SK-N-SH (cell line): ENCODE measurements at regions not wholly inside any gene's neighbourhood (a gene's known extent, or its start where the extent isn't known, plus 50 kb on each side); places are given as distances from the start of the nearest gene placed in this dataset.

Experiments used
- CTCF ChIA-PET: fragments of 300-600, 350-600 bp; formaldehyde crosslinking; extraction: SDS; loops from one replicate; lab custom pipeline; 2021; lab: Yijun Ruan, JAX
- POLR2A ChIA-PET: fragments of 350-600 bp; sonication (Branson Sonifier 250); formaldehyde crosslinking; extraction: SDS; loops from one replicate; lab custom pipeline; 2020; ENCODE audit warnings: antibody characterized with exemption, inconsistent platforms; lab: Yijun Ruan, JAX
- DNase-seq: peaks from one replicate; pipeline ENCODE4 v3.0.0; 2012
- H2AFZ ChIP-seq: fragments of 200-600 bp; sonication (generic); 2 replicates; pipeline ENCODE4 v1.8.1; 2016; ENCODE audit warnings: antibody characterized with exemption, mild to moderate bottlenecking, low read depth
- H3F3A ChIP-seq: fragments of 200-600 bp; sonication (generic); replicated peaks from 2 replicates; pipeline ENCODE3; 2016; ENCODE audit warnings: antibody characterized with exemption, mild to moderate bottlenecking; ENCODE audit not compliant: insufficient read depth
- H3K27ac ChIP-seq, 2 experiments: fragments of 200-500 bp in 1 of 2; fragments of 200-600 bp in 1 of 2; sonication (Bioruptor generic) in 1 of 2; sonication (generic), shearing (Covaris generic) in 1 of 2; 2 replicates each; pipeline versions ENCODE4 v1.5.1 to v1.6.1; 2014 to 2016; ENCODE audit warnings: low read depth in 2 of 2, inconsistent platforms in 1 of 2, low read length in 1 of 2, mild to moderate bottlenecking in 1 of 2, mixed read lengths in 1 of 2
- H3K27me3 ChIP-seq: fragments of 200-600 bp; sonication (generic), shearing (Covaris generic); 2 replicates; pipeline ENCODE4 v1.6.1; 2016; ENCODE audit warnings: mixed run types; ENCODE audit not compliant: insufficient read depth
- H3K36me3 ChIP-seq, 2 experiments: fragments of 200-500 bp in 1 of 2; fragments of 200-600 bp in 1 of 2; sonication (Bioruptor generic) in 1 of 2; sonication (generic) in 1 of 2; replicated peaks in 1 of 2; 2 replicates each; pipeline versions ENCODE3 to v1.5.1; 2014 to 2016; ENCODE audit warnings: low read length in 1 of 2, mild to moderate bottlenecking in 1 of 2; ENCODE audit not compliant: insufficient read depth in 2 of 2, control insufficient read depth in 1 of 2
- H3K4me1 ChIP-seq, 2 experiments: fragments of 200-500 bp in 1 of 2; fragments of 200-600 bp in 1 of 2; sonication (Bioruptor generic) in 1 of 2; sonication (generic), shearing (Covaris generic) in 1 of 2; 2 replicates each; pipeline versions ENCODE4 v1.5.1 to v1.6.1; 2014 to 2016; ENCODE audit warnings: low read depth in 1 of 2, low read length in 1 of 2, mixed run types in 1 of 2; ENCODE audit not compliant: insufficient read depth in 2 of 2, control insufficient read depth in 1 of 2
- H3K4me2 ChIP-seq: fragments of 200-600 bp; sonication (generic), shearing (Covaris generic); 2 replicates; pipeline ENCODE4 v1.6.1; 2017; ENCODE audit warnings: mixed run types
- H3K4me3 ChIP-seq, 2 experiments: fragments of 200-500 bp in 1 of 2; fragments of 200-600 bp in 1 of 2; sonication (Bioruptor generic) in 1 of 2; sonication (generic), shearing (Covaris generic) in 1 of 2; 2 replicates each; pipeline versions ENCODE4 v1.5.1 to v1.8.1; 2014 to 2016; ENCODE audit warnings: low read depth in 2 of 2, inconsistent platforms in 1 of 2, low read length in 1 of 2, mild to moderate bottlenecking in 1 of 2, mixed read lengths in 1 of 2, moderate library complexity in 1 of 2
- H3K79me2 ChIP-seq: fragments of 200-600 bp; sonication (generic); 2 replicates; pipeline ENCODE4 v1.8.1; 2017; ENCODE audit warnings: mild to moderate bottlenecking; ENCODE audit not compliant: insufficient read depth
- H3K9ac ChIP-seq: fragments of 200-600 bp; sonication (generic); 2 replicates; pipeline ENCODE4 v1.6.1; 2017; ENCODE audit warnings: mixed run types
- H3K9me2 ChIP-seq: fragments of 200-600 bp; sonication (generic); 2 replicates; pipeline ENCODE4 v1.6.1; 2017; ENCODE audit warnings: mixed run types
- H3K9me3 ChIP-seq: fragments of 200-600 bp; sonication (generic); 2 replicates; pipeline ENCODE4 v1.6.1; 2017; ENCODE audit warnings: mixed run types, mild to moderate bottlenecking, moderate library complexity
- H4K20me1 ChIP-seq: fragments of 200-600 bp; sonication (generic); 2 replicates; pipeline ENCODE4 v1.6.1; 2017; ENCODE audit warnings: mild to moderate bottlenecking, mixed run types; ENCODE audit not compliant: insufficient read depth
- CHD2 ChIP-seq: fragments of 150-350 bp; IDR thresholded peaks from 2 replicates; pipeline ENCODE4 v1.6.1; 2018; ENCODE audit warnings: low read length; ENCODE audit not compliant: partially characterized antibody
- EZH2phosphoT487 ChIP-seq: fragments of 200-600 bp; sonication (generic); IDR thresholded peaks from 2 replicates; pipeline ENCODE4 v1.6.1; 2017; ENCODE audit warnings: low read depth, mixed run types, mild to moderate bottlenecking, antibody characterized with exemption, moderate library complexity, borderline replicate concordance
- FOXJ3 ChIP-seq: sonication (generic); formaldehyde crosslinking; IDR thresholded peaks from 2 replicates; pipeline ENCODE4 v1.5.1; 2020; ENCODE audit warnings: mild to moderate bottlenecking, missing genetic modification reagents
- POLR2AphosphoS5 ChIP-seq: IDR thresholded peaks from 2 replicates; pipeline ENCODE4 v1.6.1; 2012; ENCODE audit warnings: low read depth, low read length
- RAD21 ChIP-seq: IDR thresholded peaks from 2 replicates; pipeline ENCODE4 v1.6.1; 2012; ENCODE audit warnings: mild to moderate bottlenecking, low read length
- RFX5 ChIP-seq: IDR thresholded peaks from 2 replicates; pipeline ENCODE4 v1.6.1; 2012; ENCODE audit warnings: mild to moderate bottlenecking, improper control_type of control experiment, low read length
- RXRA ChIP-seq: IDR thresholded peaks from 2 replicates; pipeline ENCODE4 v1.4.0; 2012; ENCODE audit warnings: low read depth, mild to moderate bottlenecking, borderline replicate concordance
- TAF1 ChIP-seq: IDR thresholded peaks from 2 replicates; pipeline ENCODE4 v1.6.1; 2012; ENCODE audit warnings: low read depth, mild to moderate bottlenecking, low read length, moderate library complexity, borderline replicate concordance
- USF1 ChIP-seq: IDR thresholded peaks from 2 replicates; pipeline ENCODE4 v1.4.0; 2012; ENCODE audit warnings: low read depth, borderline replicate concordance
- WGBS: methylation state at CpG from one replicate; pipeline ENCODE4 v1.1.6; 2017; ENCODE audit warnings: low lambda C conversion rate; 5-methylcytosine and 5-hydroxymethylcytosine counted together
- TF ChIP-seq, protein P1 (sequence below): IDR thresholded peaks from 2 replicates; pipeline ENCODE4; 2012
- TF ChIP-seq, protein P2 (sequence below): fragments of 150-350 bp; IDR thresholded peaks from 2 replicates; pipeline ENCODE4 v1.6.1; 2016; ENCODE audit warnings: mild to moderate bottlenecking, low read depth, low read length

- TF ChIP-seq RAD21 = no peak
Measured at GRCh38 chr9:119053070-119053469, 316.2 kb downstream of the BRINP1 start (continued).

DNA sequence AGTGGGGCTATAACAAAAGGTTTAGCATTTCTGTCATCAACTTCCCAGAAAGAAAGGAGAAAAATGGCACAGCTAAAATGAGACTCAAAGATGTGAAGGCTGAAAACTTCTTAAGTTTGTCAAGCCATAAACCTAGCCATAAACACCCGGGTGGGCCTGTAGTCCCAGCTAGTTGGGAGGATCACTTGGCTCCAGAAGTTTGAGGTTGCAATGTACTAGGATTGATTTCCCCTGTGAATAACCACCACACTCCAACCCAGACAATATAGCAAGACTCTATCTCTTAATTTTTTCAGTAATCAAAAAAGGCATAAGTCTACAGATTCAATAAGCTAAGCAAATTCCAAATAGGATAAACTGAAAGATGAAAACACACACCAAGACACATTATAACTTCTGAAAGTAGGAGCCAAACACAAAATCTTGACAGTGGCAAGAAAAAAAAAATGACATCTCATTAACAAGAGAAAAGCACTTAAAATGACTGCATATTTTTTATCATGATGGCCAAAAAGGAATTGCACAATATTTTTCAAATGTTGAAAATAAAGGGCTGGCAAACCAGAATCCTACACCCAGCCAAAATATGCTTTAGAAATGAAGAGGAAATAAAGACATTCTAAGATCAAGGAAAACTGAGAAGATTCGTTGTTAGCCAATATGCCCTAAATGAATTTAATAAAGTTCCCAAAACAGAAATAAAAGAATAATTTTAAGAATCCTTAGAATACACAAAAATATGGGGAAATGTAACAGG, 308.4 kb downstream of the BRINP1 start:
- Histone ChIP-seq H3K4me1 (no peaks in the 10 kb centered on the region), H3K9ac (no peak overlapping the region), H3K9me2 (no peaks in the 10 kb centered on the region), H3K36me3 (no peaks in the 10 kb centered on the region), H3K79me2 (no peaks in the 10 kb centered on the region), H3K4me3 (no peak overlapping the region), H2AFZ (no peak overlapping the region), H3K9me3 (no peaks in the 10 kb centered on the region), H3K27ac (no peak overlapping the region)
- WGBS = 17% methylated on average over 2 of the region's 2 CpGs
- POLR2A ChIA-PET = no interaction called here
- no peak for TF ChIP-seq FOXJ3 (CRISPR knock-in tag)
- TF ChIP-seq RXRA = no peak
- TF ChIP-seq CHD2 = no peak
- TF ChIP-seq EZH2phosphoT487 = no peak
- TF ChIP-seq, protein P1, sequence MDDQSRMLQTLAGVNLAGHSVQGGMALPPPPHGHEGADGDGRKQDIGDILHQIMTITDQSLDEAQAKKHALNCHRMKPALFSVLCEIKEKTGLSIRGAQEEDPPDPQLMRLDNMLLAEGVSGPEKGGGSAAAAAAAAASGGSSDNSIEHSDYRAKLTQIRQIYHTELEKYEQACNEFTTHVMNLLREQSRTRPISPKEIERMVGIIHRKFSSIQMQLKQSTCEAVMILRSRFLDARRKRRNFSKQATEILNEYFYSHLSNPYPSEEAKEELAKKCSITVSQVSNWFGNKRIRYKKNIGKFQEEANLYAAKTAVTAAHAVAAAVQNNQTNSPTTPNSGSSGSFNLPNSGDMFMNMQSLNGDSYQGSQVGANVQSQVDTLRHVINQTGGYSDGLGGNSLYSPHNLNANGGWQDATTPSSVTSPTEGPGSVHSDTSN = no peak
- TF ChIP-seq RFX5 = no peak
- no peak for TF ChIP-seq POLR2AphosphoS5
- TF ChIP-seq, all 33 proteins: peak for 0
- no peak for DNase-seq
- Histone ChIP-seq H3K27me3 (no peaks in the 10 kb centered on the region), H3F3A (no peaks in the 10 kb centered on the region), H4K20me1 (no peaks in the 10 kb centered on the region), H3K4me2 (no peak overlapping the region)
- CTCF ChIA-PET = no interaction called here

GRCh38 chr9:119071636-119072035, 297.6 kb downstream of the BRINP1 start:
- H3K36me3 ChIP-seq = no peaks in the 10 kb centered on the region
- H3K27ac ChIP-seq = no peak overlapping the region
- CTCF ChIA-PET = no interaction called here
- POLR2A ChIA-PET = no interaction called here
- no peak for DNase-seq
- H3K9me2 ChIP-seq = no peaks in the 10 kb centered on the region
- H3K79me2 ChIP-seq = no peaks in the 10 kb centered on the region
- no peaks in the 10 kb centered on the region for H3K27me3 ChIP-seq
- H3K9ac ChIP-seq = no peak overlapping the region
- no peaks in the 10 kb centered on the region for H3F3A ChIP-seq
- H4K20me1 ChIP-seq = no peaks in the 10 kb centered on the region
- H3K4me2 ChIP-seq = no peak overlapping the region
- no peaks in the 10 kb centered on the region for H3K9me3 ChIP-seq
- H2AFZ ChIP-seq = no peak overlapping the region
- H3K4me3 ChIP-seq = no peak overlapping the region
- no peaks in the 10 kb centered on the region for H3K4me1 ChIP-seq
- TF ChIP-seq USF1 = no peak
- TF ChIP-seq, protein P2, sequence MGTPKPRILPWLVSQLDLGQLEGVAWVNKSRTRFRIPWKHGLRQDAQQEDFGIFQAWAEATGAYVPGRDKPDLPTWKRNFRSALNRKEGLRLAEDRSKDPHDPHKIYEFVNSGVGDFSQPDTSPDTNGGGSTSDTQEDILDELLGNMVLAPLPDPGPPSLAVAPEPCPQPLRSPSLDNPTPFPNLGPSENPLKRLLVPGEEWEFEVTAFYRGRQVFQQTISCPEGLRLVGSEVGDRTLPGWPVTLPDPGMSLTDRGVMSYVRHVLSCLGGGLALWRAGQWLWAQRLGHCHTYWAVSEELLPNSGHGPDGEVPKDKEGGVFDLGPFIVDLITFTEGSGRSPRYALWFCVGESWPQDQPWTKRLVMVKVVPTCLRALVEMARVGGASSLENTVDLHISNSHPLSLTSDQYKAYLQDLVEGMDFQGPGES = no peak
- no peak for TF ChIP-seq TAF1
- TF ChIP-seq RFX5 = no peak
